IMR-90 (cell line): ENCODE measurements at regions not wholly inside any gene's neighbourhood (a gene's known extent, or its start where the extent isn't known, plus 50 kb on each side); places are given as distances from the start of the nearest gene placed in this dataset.

ENCODE experiments used
- ATAC-seq: fragments of 200-7000 bp; cut with Tn5 transposase; 2 replicates; pipeline ENCODE4 v1.9.1; 2020; ENCODE audit warnings: low read depth, mild to moderate bottlenecking, moderate library complexity
- BruUV-seq: library from RNA; stranded (reverse); fragments of 400-500 nt; replicated peaks from 2 replicates; lab custom pipeline; 2021; lab: Mats Ljungman, UMichigan
- CTCF ChIA-PET: fragments of 300-600 bp; formaldehyde crosslinking; extraction: SDS; loops from one replicate; lab custom pipeline; 2021; ENCODE audit warnings: antibody characterized with exemption; lab: Yijun Ruan, JAX
- POLR2A ChIA-PET: fragments of 300-600 bp; sonication (Branson Sonifier 250); formaldehyde crosslinking; loops from one replicate; lab custom pipeline; 2022; ENCODE audit warnings: antibody characterized with exemption; ENCODE audit not compliant: unreplicated experiment; lab: Charles Lee
- DNase-seq: peaks from one replicate; pipeline ENCODE4 v3.0.0; 2013
- H2AFZ ChIP-seq: replicated peaks from 2 replicates; pipeline ENCODE3; 2013; ENCODE audit warnings: low read length, mild to moderate bottlenecking; ENCODE audit not compliant: poor library complexity
- H2AK5ac ChIP-seq: 2 replicates; pipeline ENCODE4 v1.6.1; 2013; ENCODE audit warnings: low read depth, low read length, inconsistent platforms
- H2AK9ac ChIP-seq: replicated peaks from 2 replicates; pipeline ENCODE3; 2013; ENCODE audit warnings: mild to moderate bottlenecking, low read depth, low read length, moderate library complexity; ENCODE audit not compliant: poor library complexity
- H2BK120ac ChIP-seq: 2 replicates; pipeline ENCODE4 v1.6.1; 2013; ENCODE audit warnings: low read depth, low read length, inconsistent platforms
- H2BK15ac ChIP-seq: 3 replicates; pipeline ENCODE4 v1.6.1; 2013; ENCODE audit warnings: low read depth, low read length, inconsistent platforms
- H2BK20ac ChIP-seq: 2 replicates; pipeline ENCODE4 v1.6.1; 2013; ENCODE audit warnings: low read depth, mild to moderate bottlenecking, inconsistent platforms, low read length, moderate library complexity
- H2BK5ac ChIP-seq: 2 replicates; pipeline ENCODE4 v1.6.1; 2013; ENCODE audit warnings: mild to moderate bottlenecking, low read depth, low read length, inconsistent platforms; ENCODE audit not compliant: poor library complexity, severe bottlenecking
- H3K14ac ChIP-seq: replicated peaks from 2 replicates; pipeline ENCODE4 v1.6.1; 2013; ENCODE audit warnings: low read depth, low read length, inconsistent platforms
- H3K18ac ChIP-seq: 2 replicates; pipeline ENCODE4 v1.6.1; 2013; ENCODE audit warnings: low read depth, low read length, control low read depth
- H3K23ac ChIP-seq: 2 replicates; pipeline ENCODE4 v1.6.1; 2013; ENCODE audit warnings: low read depth, low read length, inconsistent platforms
- H3K27ac ChIP-seq: 2 replicates; pipeline ENCODE4 v1.5.1; 2013; ENCODE audit warnings: mild to moderate bottlenecking, control low read depth, low read length; ENCODE audit not compliant: insufficient read depth
- H3K27me3 ChIP-seq: 2 replicates; pipeline ENCODE4 v1.6.1; 2013; ENCODE audit warnings: low read length; ENCODE audit not compliant: control insufficient read depth, insufficient read depth
- H3K36me3 ChIP-seq: 2 replicates; pipeline ENCODE4 v1.6.1; 2013; ENCODE audit warnings: low read length, mixed read lengths; ENCODE audit not compliant: control insufficient read depth, insufficient read depth
- H3K4ac ChIP-seq: 2 replicates; pipeline ENCODE4 v1.6.1; 2013; ENCODE audit warnings: low read depth, low read length, inconsistent platforms
- H3K4me1 ChIP-seq: 2 replicates; pipeline ENCODE4 v1.6.1; 2013; ENCODE audit warnings: low read length, mixed read lengths; ENCODE audit not compliant: control insufficient read depth, insufficient read depth
- H3K4me2 ChIP-seq: 2 replicates; pipeline ENCODE4 v1.6.1; 2013; ENCODE audit warnings: low read depth, mild to moderate bottlenecking, control low read depth, low read length, moderate library complexity
- H3K4me3 ChIP-seq: 2 replicates; pipeline ENCODE4 v1.5.1; 2013; ENCODE audit warnings: low read depth, mild to moderate bottlenecking, control low read depth, low read length, moderate library complexity; ENCODE audit not compliant: insufficient read depth
- H3K56ac ChIP-seq: 2 replicates; pipeline ENCODE4 v1.6.1; 2013; ENCODE audit warnings: low read length, inconsistent platforms; ENCODE audit not compliant: insufficient read depth; ENCODE audit errors: extremely low read depth
- H3K79me1 ChIP-seq, 2 experiments: 2 replicates each; pipeline ENCODE4 v1.6.1; 2013; ENCODE audit warnings: low read length in 2 of 2, inconsistent platforms in 1 of 2, low read depth in 1 of 2
- H3K9ac ChIP-seq: 2 replicates; pipeline ENCODE4 v1.6.1; 2013; ENCODE audit warnings: low read depth, low read length, control low read depth
- H3K9me1 ChIP-seq: 2 replicates; pipeline ENCODE4 v1.6.1; 2013; ENCODE audit warnings: low read length, inconsistent platforms; ENCODE audit not compliant: insufficient read depth
- H3K9me3 ChIP-seq: 2 replicates; pipeline ENCODE4 v1.6.1; 2013; ENCODE audit warnings: low read length; ENCODE audit not compliant: control insufficient read depth, insufficient read depth
- H4K20me1 ChIP-seq: 2 replicates; pipeline ENCODE4 v1.6.1; 2013; ENCODE audit warnings: low read length, inconsistent platforms; ENCODE audit not compliant: insufficient read depth
- H4K5ac ChIP-seq: 2 replicates; pipeline ENCODE4 v1.6.1; 2013; ENCODE audit warnings: mild to moderate bottlenecking, low read depth, low read length, control low read depth
- H4K8ac ChIP-seq, 2 experiments: 2 replicates each; pipeline ENCODE4 v1.6.1; 2013; ENCODE audit warnings: low read depth in 2 of 2, low read length in 2 of 2, control low read depth in 1 of 2, inconsistent platforms in 1 of 2
- H4K91ac ChIP-seq: 2 replicates; pipeline ENCODE4 v1.6.1; 2013; ENCODE audit warnings: low read depth, low read length, inconsistent platforms; ENCODE audit not compliant: insufficient read depth
- MXI1 ChIP-seq: IDR thresholded peaks from 2 replicates; pipeline ENCODE4 v1.6.1; 2012; ENCODE audit warnings: low read depth, mild to moderate bottlenecking, low read length, moderate library complexity, borderline replicate concordance
- WGBS, 2 experiments: methylation state at CpG; one replicate each; pipeline versions ENCODE4 v1.1.5 to v1.1.7; 2013; ENCODE audit warnings: missing lambda C conversion rate in 2 of 2; ENCODE audit not compliant: insufficient read length in 1 of 2; ENCODE audit errors: extremely low coverage in 2 of 2; 5-methylcytosine and 5-hydroxymethylcytosine counted together
- dilution Hi-C: fragments of 300-500 bp; cut with HindIII; formaldehyde crosslinking; loops from one replicate; pipeline ENCODE4 v1.14.3; 2018; ENCODE audit warnings: low sequenced_read_pairs; ENCODE audit not compliant: unreplicated experiment
- in situ Hi-C: fragments of 300-500 bp; cut with MboI; formaldehyde crosslinking; loops from 3 replicates; pipeline ENCODE4 v1.14.3; 2019; ENCODE audit warnings: low sequenced_read_pairs, inconsistent platforms, mixed read lengths
- intact Hi-C: fragments of 100-400 bp; cut with micrococcal nuclease; formaldehyde crosslinking; loops from 2 replicates; pipeline ENCODE4 v1.10.0; 2022
- TF ChIP-seq, protein P1 (sequence below): fragments of 150-350 bp; IDR thresholded peaks from 2 replicates; pipeline ENCODE4 v1.6.1; 2017; ENCODE audit warnings: mild to moderate bottlenecking, antibody characterized with exemption, low read length, low read depth

DNA sequence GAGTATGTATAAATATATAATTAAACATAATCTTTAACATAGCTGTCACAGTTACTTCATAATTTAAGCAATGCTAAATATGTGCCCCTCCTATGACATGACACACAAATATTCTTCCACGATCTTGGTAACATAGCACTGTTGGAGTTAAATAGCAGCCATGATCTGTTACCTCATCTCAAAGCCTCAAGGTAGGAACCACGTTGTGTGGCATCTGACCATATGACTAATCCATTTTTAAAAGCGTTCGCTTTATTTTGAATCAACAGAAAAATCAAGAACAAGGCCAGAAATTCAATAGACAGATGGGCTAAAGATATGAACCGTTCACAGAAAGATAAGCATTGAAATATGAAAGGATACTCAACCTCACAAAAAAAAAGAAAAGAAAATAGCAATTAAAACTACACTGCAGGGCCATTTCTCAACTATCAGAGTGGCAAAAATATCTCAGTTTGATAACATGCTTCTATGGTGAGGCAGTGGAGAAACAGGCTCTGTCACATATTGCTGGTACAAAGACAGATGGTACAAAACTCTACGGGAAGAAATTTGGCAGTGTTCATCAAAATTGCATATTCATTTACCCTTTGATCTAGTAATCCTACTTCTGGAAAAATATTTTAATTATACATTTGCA is 105.9 kb downstream of the TMX3 start:
- H4K91ac ChIP-seq = no peak overlapping the region
- H3K79me1 ChIP-seq = no peaks in the 10 kb centered on the region
- H4K5ac ChIP-seq = no peak overlapping the region
- CTCF ChIA-PET = no interaction called here
- H4K8ac ChIP-seq = no peak overlapping the region
- H3K27me3 ChIP-seq = no peaks in the 10 kb centered on the region
- POLR2A ChIA-PET = no interaction called here
- no TSS peak for BruUV-seq
- intact Hi-C loops = no loop called here
- DNase-seq (no peak), ATAC-seq (no peak)
- H2BK15ac ChIP-seq = no peak overlapping the region
- no peaks in the 10 kb centered on the region for H3K36me3 ChIP-seq
- no peak for TF ChIP-seq MXI1
- TF ChIP-seq, protein P1, sequence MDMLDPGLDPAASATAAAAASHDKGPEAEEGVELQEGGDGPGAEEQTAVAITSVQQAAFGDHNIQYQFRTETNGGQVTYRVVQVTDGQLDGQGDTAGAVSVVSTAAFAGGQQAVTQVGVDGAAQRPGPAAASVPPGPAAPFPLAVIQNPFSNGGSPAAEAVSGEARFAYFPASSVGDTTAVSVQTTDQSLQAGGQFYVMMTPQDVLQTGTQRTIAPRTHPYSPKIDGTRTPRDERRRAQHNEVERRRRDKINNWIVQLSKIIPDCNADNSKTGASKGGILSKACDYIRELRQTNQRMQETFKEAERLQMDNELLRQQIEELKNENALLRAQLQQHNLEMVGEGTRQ = no peak
- no peaks in the 10 kb centered on the region for H3K9me3 ChIP-seq
- H3K9me1 ChIP-seq = no peaks in the 10 kb centered on the region
- H3K27ac ChIP-seq = no peak overlapping the region
- no peak overlapping the region for H3K4me3 ChIP-seq
- H2AFZ ChIP-seq = no peak overlapping the region
- H3K23ac ChIP-seq = no peak overlapping the region
- no CpG with 5 or more reads among the region's 6 CpGs for WGBS, 2 experiments
- dilution Hi-C loops = no loop called here
- H2AK9ac ChIP-seq = no peak overlapping the region
- no peak overlapping the region for H2BK5ac ChIP-seq
- no peak overlapping the region for H2BK20ac ChIP-seq
- H2BK120ac ChIP-seq = no peak overlapping the region
- H4K20me1 ChIP-seq = no peaks in the 10 kb centered on the region
- H2AK5ac ChIP-seq = no peak overlapping the region
- no peak overlapping the region for H3K18ac ChIP-seq
- H3K4ac ChIP-seq = no peak overlapping the region
- H3K4me1 ChIP-seq = no peaks in the 10 kb centered on the region
- no peak overlapping the region for H3K56ac ChIP-seq
- no peak overlapping the region for H3K9ac ChIP-seq
- no peak overlapping the region for H3K14ac ChIP-seq
- no peak overlapping the region for H3K4me2 ChIP-seq
- in situ Hi-C loops = no loop called here
